Thymus (tissue), 11 donors: ENCODE measurements at regions not wholly inside any gene's neighbourhood (a gene's known extent, or its start where the extent isn't known, plus 50 kb on each side); places are given as distances from the start of the nearest gene placed in this dataset.
A peak's percentile ranks its signal among the peaks of the same experiment; 100 is the strongest.

Source experiments
- DNase-seq, 9 donors: peaks; one replicate each; pipeline ENCODE4 v3.0.0-alpha.2; 2013; ENCODE audit warnings: low spot score in 9 of 9, low read depth in 6 of 9, missing footprints in 1 of 9
- H3K27ac ChIP-seq, 2 donors: one replicate each; pipeline ENCODE4 v1.5.1; 2013; ENCODE audit warnings: control low read depth in 1 of 2, low read depth in 1 of 2, low read length in 1 of 2, mild to moderate bottlenecking in 1 of 2, moderate library complexity in 1 of 2
- H3K27me3 ChIP-seq, 2 donors: one replicate each; pipeline ENCODE4 v1.5.1; 2013; ENCODE audit warnings: low read length in 1 of 2; ENCODE audit not compliant: control insufficient read depth in 2 of 2, insufficient read depth in 1 of 2
- H3K36me3 ChIP-seq, 2 donors: one replicate each; pipeline ENCODE4 v1.5.1; 2013; ENCODE audit warnings: low read length in 1 of 2, mild to moderate bottlenecking in 1 of 2, moderate library complexity in 1 of 2; ENCODE audit not compliant: control insufficient read depth in 2 of 2, insufficient read depth in 2 of 2
- H3K4me1 ChIP-seq, 2 donors: one replicate each; pipeline ENCODE4 v1.5.1; 2013; ENCODE audit warnings: low read length in 2 of 2; ENCODE audit not compliant: control insufficient read depth in 2 of 2, insufficient read depth in 2 of 2
- H3K4me3 ChIP-seq, 2 donors: one replicate each; pipeline ENCODE4 v1.5.1; 2013; ENCODE audit warnings: low read length in 2 of 2, control low read depth in 1 of 2, mild to moderate bottlenecking in 1 of 2
- H3K9me3 ChIP-seq, 2 donors: one replicate each; pipeline ENCODE4 v1.5.1; 2013; ENCODE audit warnings: low read length in 1 of 2, mild to moderate bottlenecking in 1 of 2; ENCODE audit not compliant: control insufficient read depth in 2 of 2, insufficient read depth in 1 of 2
- WGBS: extraction: QIAGEN DNeasy Blood & Tissue Kit; methylation state at CpG from one replicate; pipeline ENCODE4 v1.1.7; 2013; 5-methylcytosine and 5-hydroxymethylcytosine counted together
- donor health status: healthy.

DNA sequence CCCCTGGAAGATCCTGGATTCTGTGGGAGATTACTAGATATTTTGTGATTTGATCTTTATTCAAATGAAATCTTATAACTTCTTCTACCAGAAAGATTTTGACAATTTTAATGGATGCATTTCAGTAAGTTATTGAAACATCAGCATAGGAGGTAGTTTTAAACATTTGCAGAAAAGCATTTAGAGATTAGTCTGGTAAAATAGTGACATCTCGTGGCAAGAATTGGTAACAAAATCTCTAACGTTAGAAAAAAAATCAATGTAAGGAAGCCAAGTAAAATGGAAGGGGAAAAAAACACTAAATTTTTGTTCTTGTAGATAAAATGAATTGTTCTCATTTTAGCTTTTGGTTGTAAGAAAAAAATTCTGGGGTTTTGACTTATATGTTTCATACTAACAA, 73.3 kb downstream of the TASL start:
- 0% methylated on average over 2 of the region's 2 CpGs for WGBS
- H3K27me3 ChIP-seq, result no peaks in the 10 kb centered on the region
- H3K36me3 ChIP-seq, result no peaks in the 10 kb centered on the region
- H3K4me3 ChIP-seq, result no peak overlapping the region
- H3K9me3 ChIP-seq, result no peaks in the 10 kb centered on the region
- DNase-seq, result peak in 8 of 9 donors; percentile 3 to 57 (median 10)
- H3K27ac ChIP-seq, result no peak overlapping the region
- H3K4me1 ChIP-seq, result no peaks in the 10 kb centered on the region

DNA sequence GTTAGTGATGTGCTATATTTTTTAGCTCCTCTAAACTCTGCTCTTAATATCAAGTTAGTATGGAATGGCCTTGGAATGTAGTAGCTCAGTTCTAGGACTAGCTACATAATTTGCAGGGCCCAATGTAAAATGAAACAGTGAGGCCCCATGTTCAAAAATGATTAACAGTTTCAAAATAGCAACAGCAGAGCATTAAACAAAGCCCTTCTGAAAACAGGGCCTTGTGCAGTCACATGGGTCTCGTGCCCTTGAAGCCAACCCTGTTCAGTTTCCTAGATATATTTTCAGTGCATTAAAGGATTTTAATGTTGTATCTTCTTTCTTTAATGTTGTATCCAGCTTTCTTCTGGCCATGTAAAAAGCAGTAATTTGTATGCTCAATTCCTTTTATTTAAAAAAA, 82.1 kb downstream of the TASL start:
- Histone ChIP-seq H3K27me3 (no peaks in the 10 kb centered on the region), H3K36me3 (no peaks in the 10 kb centered on the region), H3K9me3 (no peaks in the 10 kb centered on the region), H3K4me1 (no peaks in the 10 kb centered on the region), H3K27ac (no peak overlapping the region), H3K4me3 (no peak overlapping the region)
- 88% methylated on average over 1 of the region's 1 CpG for WGBS
- DNase-seq, result no peak

DNA sequence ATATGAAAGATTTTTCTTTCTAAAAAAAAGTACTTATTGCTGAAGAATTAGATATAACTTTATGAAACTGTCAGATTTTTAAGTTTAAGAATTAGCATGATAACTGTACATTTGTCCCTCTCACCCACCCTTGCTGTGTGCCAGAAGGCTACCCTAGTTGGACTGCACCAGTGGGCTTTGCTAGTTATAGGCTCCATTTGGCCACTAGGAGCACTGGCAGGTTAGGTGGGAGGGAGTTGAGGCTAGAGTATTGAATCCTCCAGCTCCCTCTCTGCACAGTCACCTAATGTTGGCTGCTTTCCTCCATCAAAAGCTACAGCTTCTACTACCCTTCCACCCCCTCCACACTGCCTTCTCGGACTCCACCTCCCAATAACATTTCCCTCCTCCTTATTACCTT, 84.2 kb downstream of the TASL start:
- 83% methylated on average over 1 of the region's 1 CpG for WGBS
- Histone ChIP-seq H3K4me3 (no peak overlapping the region), H3K36me3 (no peaks in the 10 kb centered on the region), H3K27me3 (no peaks in the 10 kb centered on the region), H3K4me1 (no peaks in the 10 kb centered on the region), H3K9me3 (no peaks in the 10 kb centered on the region), H3K27ac (no peak overlapping the region)
- DNase-seq, result no peak

DNA sequence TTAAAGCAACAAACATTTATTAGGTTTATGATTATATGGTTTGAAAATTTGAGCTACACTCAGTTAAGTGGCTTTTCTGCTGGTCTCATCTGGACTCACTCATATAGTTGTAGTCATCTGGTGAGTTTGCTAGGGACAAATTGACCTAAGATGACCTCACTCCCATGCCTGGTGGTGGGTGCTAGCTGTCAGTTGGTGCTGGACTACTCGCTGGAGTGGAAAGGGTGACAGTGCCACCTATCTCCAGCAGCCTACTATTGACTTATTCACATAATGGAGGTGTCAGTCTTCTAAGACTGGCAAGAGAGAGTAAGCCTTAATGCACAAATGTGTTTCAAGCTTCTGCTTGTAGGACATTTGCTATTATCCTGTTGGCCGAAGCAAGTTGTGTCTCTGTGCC, 88.2 kb downstream of the TASL start:
- no peak for DNase-seq
- H3K4me3 ChIP-seq, result no peak overlapping the region
- no peaks in the 10 kb centered on the region for H3K36me3 ChIP-seq
- H3K27ac ChIP-seq, result no peak overlapping the region
- H3K27me3 ChIP-seq, result no peaks in the 10 kb centered on the region
- 86% methylated on average over 2 of the region's 2 CpGs for WGBS
- no peaks in the 10 kb centered on the region for H3K9me3 ChIP-seq
- no peaks in the 10 kb centered on the region for H3K4me1 ChIP-seq

DNA sequence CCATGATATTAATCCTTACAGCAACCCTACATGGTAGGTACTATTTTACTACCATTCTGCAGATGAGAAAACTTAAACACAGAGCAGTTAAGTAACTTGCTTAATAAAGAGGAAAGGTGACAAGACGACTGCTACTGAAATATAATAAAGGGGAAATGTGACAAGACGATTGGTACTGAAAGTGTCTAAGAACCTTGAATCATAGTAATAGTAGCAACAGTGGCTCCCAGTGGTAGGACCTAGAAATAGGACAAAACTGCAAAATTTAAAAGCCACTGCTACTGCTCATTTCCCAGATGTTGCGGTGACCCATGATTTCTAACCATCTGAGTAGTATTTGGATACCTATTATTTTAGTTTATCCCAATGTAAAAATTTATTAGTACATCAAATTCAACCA, 89.5 kb downstream of the TASL start:
- Histone ChIP-seq H3K27me3 (no peaks in the 10 kb centered on the region), H3K36me3 (no peaks in the 10 kb centered on the region), H3K9me3 (no peaks in the 10 kb centered on the region), H3K4me3 (no peak overlapping the region), H3K4me1 (no peaks in the 10 kb centered on the region), H3K27ac (no peak overlapping the region)
- no peak for DNase-seq
- WGBS, result 39% methylated on average over 3 of the region's 3 CpGs

DNA sequence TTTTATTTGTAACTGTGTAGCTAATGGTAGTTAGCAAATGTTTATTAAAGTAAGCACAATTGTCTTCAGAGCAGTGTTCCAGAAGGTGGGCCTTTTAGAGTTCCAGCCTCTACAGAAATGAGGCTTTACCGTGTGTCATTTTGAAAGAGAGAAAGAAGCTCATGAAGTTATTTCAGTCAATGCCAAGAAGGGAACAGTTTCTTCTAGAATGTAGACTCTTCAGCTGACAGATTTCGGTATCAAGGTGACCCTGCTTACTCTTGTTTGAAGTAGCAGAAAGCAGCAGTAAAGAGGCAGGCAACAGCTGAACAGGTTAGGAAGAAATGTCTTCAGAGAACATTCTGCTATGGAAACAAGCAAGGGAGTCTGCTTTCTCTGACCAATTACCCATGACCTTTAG, 93.6 kb downstream of the TASL start:
- no peaks in the 10 kb centered on the region for H3K27me3 ChIP-seq
- no peak overlapping the region for H3K27ac ChIP-seq
- 95% methylated on average over 2 of the region's 2 CpGs for WGBS
- DNase-seq, result no peak
- no peaks in the 10 kb centered on the region for H3K36me3 ChIP-seq
- no peaks in the 10 kb centered on the region for H3K4me1 ChIP-seq
- H3K9me3 ChIP-seq, result no peaks in the 10 kb centered on the region
- H3K4me3 ChIP-seq, result no peak overlapping the region

DNA sequence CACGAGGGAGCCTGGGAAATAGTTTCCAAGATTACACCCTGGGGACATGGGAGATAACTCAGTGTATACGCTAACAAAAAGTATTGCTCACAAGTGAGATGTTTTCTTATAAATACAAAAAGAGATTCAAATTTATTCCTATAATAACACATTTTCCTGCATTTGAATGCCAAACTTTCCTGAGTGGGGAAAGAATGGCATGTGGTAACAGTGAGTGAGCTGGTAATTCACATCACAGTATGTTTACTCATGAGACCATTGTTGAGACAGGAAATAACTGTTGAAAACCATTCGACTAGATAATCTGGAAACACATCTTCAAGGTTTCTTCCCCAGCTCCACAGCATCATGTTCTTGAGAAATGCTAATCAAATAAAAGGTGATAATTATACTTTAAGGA, 109.1 kb downstream of the TASL start:
- no peaks in the 10 kb centered on the region for H3K9me3 ChIP-seq
- DNase-seq, result no peak
- H3K36me3 ChIP-seq, result no peaks in the 10 kb centered on the region
- no peaks in the 10 kb centered on the region for H3K4me1 ChIP-seq
- WGBS, result 73% methylated on average over 3 of the region's 3 CpGs
- no peaks in the 10 kb centered on the region for H3K27me3 ChIP-seq
- H3K27ac ChIP-seq, result no peak overlapping the region
- H3K4me3 ChIP-seq, result no peak overlapping the region
